ENCODE measurements at regions not wholly inside any gene's neighbourhood (a gene's known extent, or its start where the extent isn't known, plus 50 kb on each side); places are given as distances from the start of the nearest gene placed in this dataset.
A peak's percentile ranks its signal among the peaks of the same experiment; 100 is the strongest.
"Not testable (repeated sequence)": the region's sequence is repeated elsewhere in the genome, so short reads cannot be mapped to it uniquely, and the experiment has no call there.

- DNase-seq: no peak
Observed at GRCh38 chr4:123166023-123166422, 230.6 kb upstream of the SPRY1 start.

GRCh38 chr4:123167931-123168330 is 228.7 kb upstream of the SPRY1 start:
- DNase-seq: no peak

- DNase-seq: no peak
Observed at GRCh38 chr4:123168812-123169211, 227.8 kb upstream of the SPRY1 start.

GRCh38 chr4:123170843-123171242 is 225.8 kb upstream of the SPRY1 start:
- no peak for DNase-seq

GRCh38 chr4:123176605-123177004 is 220.0 kb upstream of the SPRY1 start:
- DNase-seq: no peak

- no peak for DNase-seq
Observed at GRCh38 chr4:123182289-123182688, 214.3 kb upstream of the SPRY1 start.

- DNase-seq: no peak
Observed at GRCh38 chr4:123183308-123183707, 213.3 kb upstream of the SPRY1 start.

- DNase-seq: not testable (repeated sequence)
Observed at GRCh38 chr4:123183754-123184153, 212.8 kb upstream of the SPRY1 start.

GRCh38 chr4:123186731-123187130 is 209.9 kb upstream of the SPRY1 start:
- no peak for DNase-seq

- DNase-seq: no peak
Observed at GRCh38 chr4:123190176-123190575, 206.4 kb upstream of the SPRY1 start.

- DNase-seq: no peak
Observed at GRCh38 chr4:123191728-123192127, 204.9 kb upstream of the SPRY1 start.

GRCh38 chr4:123193802-123194367 is 202.7 kb upstream of the SPRY1 start:
- no peak for DNase-seq

- no peak for DNase-seq
Observed at GRCh38 chr4:123198706-123199105, 197.9 kb upstream of the SPRY1 start.

- DNase-seq: no peak
Observed at GRCh38 chr4:123200051-123200940, 196.3 kb upstream of the SPRY1 start.

GRCh38 chr4:123204737-123205136 is 191.9 kb upstream of the SPRY1 start:
- no peak for DNase-seq

- DNase-seq: no peak
Observed at GRCh38 chr4:123206016-123206415, 190.6 kb upstream of the SPRY1 start.

GRCh38 chr4:123209436-123209835 is 187.2 kb upstream of the SPRY1 start:
- DNase-seq: no peak

GRCh38 chr4:123215536-123215935 is 181.1 kb upstream of the SPRY1 start:
- no peak for DNase-seq

- no peak for DNase-seq
Observed at GRCh38 chr4:123216543-123216942, 180.1 kb upstream of the SPRY1 start.

- DNase-seq: no peak
Observed at GRCh38 chr4:123216946-123217345, 179.6 kb upstream of the SPRY1 start.

GRCh38 chr4:123217664-123218063 is 178.9 kb upstream of the SPRY1 start:
- DNase-seq: no peak

- DNase-seq: no peak
Observed at GRCh38 chr4:123218981-123219380, 177.6 kb upstream of the SPRY1 start.

- no peak for DNase-seq
Observed at GRCh38 chr4:123229286-123229685, 167.3 kb upstream of the SPRY1 start.

GRCh38 chr4:123230061-123230460 is 166.5 kb upstream of the SPRY1 start:
- DNase-seq: no peak

- peak; percentile 23 for DNase-seq
Observed at GRCh38 chr4:123232439-123232838, 164.2 kb upstream of the SPRY1 start.
